ENCODE measurements at regions not wholly inside any gene's neighbourhood (a gene's known extent, or its start where the extent isn't known, plus 50 kb on each side); places are given as distances from the start of the nearest gene placed in this dataset.

GRCh38 chr2:71895320-71896161 lies 252.1 kb downstream of the CYP26B1 start:
- no peak for DNase-seq (ENCODE audit: low spot score in 2 of 2)
- no peaks in the 10 kb centered on the region for H3K9me3 ChIP-seq
- no peak for TF ChIP-seq CTCF (IDR thresholded peaks at IDR 0.05)
- TF ChIP-seq EP300 (IDR thresholded peaks at IDR 0.05), result no peak
- TF ChIP-seq POLR2A (IDR thresholded peaks at IDR 0.05), result no peak

DNA sequence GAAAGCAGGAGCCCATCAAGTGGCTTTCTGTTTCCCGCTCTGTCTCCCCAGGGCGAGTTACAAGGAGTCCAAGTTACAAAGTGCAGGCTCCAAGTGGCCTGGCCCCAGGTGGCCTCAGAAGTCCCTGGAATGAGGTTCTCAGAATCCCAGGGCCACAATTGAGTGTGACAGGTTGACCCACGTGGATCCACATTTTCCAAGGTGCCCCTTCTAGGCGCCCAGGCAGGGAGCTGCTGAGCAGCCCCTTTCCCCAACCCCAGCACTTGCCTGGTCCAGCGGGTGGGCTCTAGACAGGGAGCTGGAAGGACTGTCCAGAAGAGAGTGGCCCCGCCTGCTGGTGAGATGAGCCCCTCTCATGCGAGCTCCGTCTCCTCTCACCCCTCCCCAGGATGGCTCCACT lies 253.4 kb downstream of the CYP26B1 start:
- no peaks in the 10 kb centered on the region for H3K36me3 ChIP-seq
- no peak for TF ChIP-seq CTCF (IDR thresholded peaks at IDR 0.05)
- no peak for TF ChIP-seq POLR2A (IDR thresholded peaks at IDR 0.05)
- TF ChIP-seq EP300 (IDR thresholded peaks at IDR 0.05), result no peak
- no peaks in the 10 kb centered on the region for H3K27me3 ChIP-seq
- no peak for DNase-seq (ENCODE audit: low spot score in 2 of 2)
- no peak overlapping the region for H3K27ac ChIP-seq
- 81 to 85% methylated on average over 8 of the region's 8 CpGs for WGBS, 2 donors
- no peaks in the 10 kb centered on the region for H3K9me3 ChIP-seq
- H3K4me1 ChIP-seq, result no peaks in the 10 kb centered on the region
- no peak overlapping the region for H3K4me3 ChIP-seq

More at GRCh38 chr2:71895320-71896161, 252.1 kb downstream of the CYP26B1 start:
- no peaks in the 10 kb centered on the region for H3K36me3 ChIP-seq
- no peaks in the 10 kb centered on the region for H3K4me1 ChIP-seq
- no peak overlapping the region for H3K27ac ChIP-seq
- WGBS, 2 donors, result 90 to 91% methylated on average over 10 of the region's 10 CpGs
- H3K27me3 ChIP-seq, result no peaks in the 10 kb centered on the region
- H3K4me3 ChIP-seq, result no peak overlapping the region

DNA sequence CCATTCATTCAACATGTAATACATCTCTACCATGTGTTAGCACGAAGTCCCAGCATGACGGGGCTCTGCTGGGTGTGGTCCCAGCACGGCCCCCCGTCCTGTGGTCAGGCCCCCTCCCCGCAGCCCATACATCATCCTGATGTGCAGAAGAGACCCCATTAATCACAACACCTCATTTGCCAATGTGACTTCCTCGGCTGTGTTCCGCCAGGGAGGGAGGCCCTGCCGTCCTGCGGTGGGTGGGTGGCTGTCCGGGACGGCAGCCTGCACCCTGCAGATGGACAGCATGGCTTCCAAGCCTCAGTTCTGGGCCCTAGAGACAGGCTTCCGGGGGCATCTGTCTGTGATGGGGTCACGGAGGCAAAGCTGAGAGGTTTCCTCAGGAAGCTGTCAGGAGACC lies 254.0 kb downstream of the CYP26B1 start:
- H3K4me1 ChIP-seq, result no peaks in the 10 kb centered on the region
- no peaks in the 10 kb centered on the region for H3K27me3 ChIP-seq
- DNase-seq (ENCODE audit: low spot score in 2 of 2), result no peak
- H3K4me3 ChIP-seq, result no peak overlapping the region
- H3K27ac ChIP-seq, result no peak overlapping the region
- no peaks in the 10 kb centered on the region for H3K9me3 ChIP-seq
- WGBS, 2 donors, result 71 to 77% methylated on average over 13 of the region's 13 CpGs
- no peak for TF ChIP-seq CTCF (IDR thresholded peaks at IDR 0.05)
- no peak for TF ChIP-seq EP300 (IDR thresholded peaks at IDR 0.05)
- no peak for TF ChIP-seq POLR2A (IDR thresholded peaks at IDR 0.05)
- no peaks in the 10 kb centered on the region for H3K36me3 ChIP-seq

DNA sequence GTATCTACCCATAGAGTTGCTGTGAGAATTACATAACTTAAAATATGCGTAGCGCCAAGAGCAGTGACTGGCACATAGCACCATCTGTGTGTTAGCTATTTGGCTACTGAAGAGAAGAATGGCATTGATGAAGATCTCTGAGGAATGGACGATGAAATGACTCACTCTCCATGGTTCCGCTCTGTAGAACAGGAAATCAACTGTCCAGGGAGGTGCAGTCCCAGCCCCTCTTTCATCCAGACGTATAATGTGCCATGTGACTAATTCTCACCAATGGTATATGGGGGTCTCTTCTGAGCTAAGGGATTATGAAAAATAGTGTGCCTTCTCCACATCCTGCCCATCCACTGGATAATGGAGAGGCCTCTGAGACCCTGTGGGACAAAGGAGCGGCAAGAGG lies 254.8 kb downstream of the CYP26B1 start:
- no peak overlapping the region for H3K27ac ChIP-seq
- no peaks in the 10 kb centered on the region for H3K4me1 ChIP-seq
- no peaks in the 10 kb centered on the region for H3K9me3 ChIP-seq
- H3K4me3 ChIP-seq, result no peak overlapping the region
- DNase-seq (ENCODE audit: low spot score in 2 of 2), result no peak
- no peaks in the 10 kb centered on the region for H3K36me3 ChIP-seq
- WGBS, 2 donors, result 79 to 82% methylated on average over 6 of the region's 6 CpGs
- no peak for TF ChIP-seq EP300 (IDR thresholded peaks at IDR 0.05)
- no peak for TF ChIP-seq CTCF (IDR thresholded peaks at IDR 0.05)
- no peak for TF ChIP-seq POLR2A (IDR thresholded peaks at IDR 0.05)
- H3K27me3 ChIP-seq, result no peaks in the 10 kb centered on the region

DNA sequence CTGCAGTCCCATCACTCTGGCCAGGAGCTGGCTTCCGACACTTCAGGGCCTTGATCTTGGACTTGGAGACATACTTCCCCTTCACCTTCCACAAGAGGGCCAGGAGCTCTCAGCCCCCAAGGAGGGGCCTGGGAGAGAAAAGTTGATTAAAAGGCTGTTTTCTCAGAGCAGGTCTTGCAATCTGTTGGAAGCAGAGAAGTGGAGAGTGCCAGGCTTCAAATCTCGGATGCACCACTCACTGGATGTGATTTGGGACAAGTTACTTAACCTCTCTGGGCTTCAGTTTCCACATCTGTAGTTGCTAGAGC lies 255.3 kb downstream of the CYP26B1 start:
- TF ChIP-seq EP300 (IDR thresholded peaks at IDR 0.05) (no peak), POLR2A (IDR thresholded peaks at IDR 0.05) (no peak), CTCF (IDR thresholded peaks at IDR 0.05) (no peak)
- no peaks in the 10 kb centered on the region for H3K9me3 ChIP-seq
- H3K27me3 ChIP-seq, result no peaks in the 10 kb centered on the region
- H3K27ac ChIP-seq, result no peak overlapping the region
- no peaks in the 10 kb centered on the region for H3K4me1 ChIP-seq
- no peak overlapping the region for H3K4me3 ChIP-seq
- H3K36me3 ChIP-seq, result no peaks in the 10 kb centered on the region
- DNase-seq (ENCODE audit: low spot score in 2 of 2), result no peak
- 84 to 89% methylated on average over 2 of the region's 2 CpGs for WGBS, 2 donors

Data from tibial nerve (tissue), 4 donors.